Tibial artery (tissue), 4 donors: ENCODE measurements at regions not wholly inside any gene's neighbourhood (a gene's known extent, or its start where the extent isn't known, plus 50 kb on each side); places are given as distances from the start of the nearest gene placed in this dataset.

ENCODE experiments used
- DNase-seq, 2 donors: peaks; one replicate each; pipeline ENCODE4 v3.0.0-alpha.2; 2019
- H3K27ac ChIP-seq, 2 donors: fragments of 200-600 bp; sonication (generic) in 1 of 2; 1 replicate in 1 of 2; 2 replicates in 1 of 2; pipeline ENCODE4 v1.5.1; 2018 to 2019; ENCODE audit warnings: mild to moderate bottlenecking in 1 of 2
- H3K27me3 ChIP-seq, 2 donors: fragments of 200-600 bp; sonication (generic) in 1 of 2; one replicate each; pipeline versions ENCODE4 v1.5.1 to v1.6.0; 2016 to 2019
- H3K36me3 ChIP-seq, 3 donors: fragments of 200-600 bp; sonication (generic) in 2 of 3; one replicate each; pipeline ENCODE4 v1.5.1; 2016 to 2019; ENCODE audit warnings: mild to moderate bottlenecking in 2 of 3
- H3K4me1 ChIP-seq, 4 donors: fragments of 200-600 bp; sonication (generic) in 2 of 4; 1 replicate in 3 of 4; 2 replicates in 1 of 4; pipeline ENCODE4 v1.5.1; 2016 to 2019
- H3K4me3 ChIP-seq, 2 donors: fragments of 200-600 bp; sonication (generic) in 1 of 2; 1 replicate in 1 of 2; 2 replicates in 1 of 2; pipeline ENCODE4 v1.5.1; 2018 to 2019; ENCODE audit warnings: mild to moderate bottlenecking in 2 of 2
- H3K9me3 ChIP-seq, 3 donors: fragments of 200-600 bp; sonication (generic) in 1 of 3; one replicate each; pipeline ENCODE4 v1.5.1; 2016 to 2019
- CTCF ChIP-seq, 2 experiments: fragments of 200-600 bp in 1 of 2; fragments of 450-650 bp in 1 of 2; IDR thresholded peaks; one replicate each; pipeline ENCODE4 v1.5.1; 2017 to 2019; ENCODE audit warnings: antibody characterized with exemption in 2 of 2, mild to moderate bottlenecking in 1 of 2, moderate library complexity in 1 of 2
- intact Hi-C: fragments of 100-400 bp; cut with DNase I; formaldehyde crosslinking; loops from one replicate; pipeline ENCODE4 v1.15.0; 2023; ENCODE audit warnings: low total_unique reads

GRCh38 chr21:26715878-26716506, 129.2 kb downstream of the ADAMTS1 start:
- H3K36me3 ChIP-seq = no peaks in the 10 kb centered on the region
- no peaks in the 10 kb centered on the region for H3K9me3 ChIP-seq
- peak in 1 of 2 donors; percentile 32 for DNase-seq
- intact Hi-C loops = no loop called here
- H3K27ac ChIP-seq = no peak overlapping the region
- no peak overlapping the region for H3K4me3 ChIP-seq
- no peaks in the 10 kb centered on the region for H3K4me1 ChIP-seq
- peaks cover 0 to 4% of the 10 kb centered on the region in 2 donors for H3K27me3 ChIP-seq
- TF ChIP-seq CTCF (IDR thresholded peaks at IDR 0.05) = peak; percentile 48 to 69

GRCh38 chr21:26715116-26715515, 130.1 kb downstream of the ADAMTS1 start:
- H3K4me1 ChIP-seq = no peaks in the 10 kb centered on the region
- H3K4me3 ChIP-seq = no peak overlapping the region
- H3K36me3 ChIP-seq = no peaks in the 10 kb centered on the region
- no peak overlapping the region for H3K27ac ChIP-seq
- intact Hi-C loops = no loop called here
- no peak for TF ChIP-seq CTCF (IDR thresholded peaks at IDR 0.05)
- no peaks in the 10 kb centered on the region for H3K9me3 ChIP-seq
- no peak for DNase-seq
- peaks cover 0 to 4% of the 10 kb centered on the region in 2 donors for H3K27me3 ChIP-seq

GRCh38 chr21:26710155-26710554, 135.1 kb downstream of the ADAMTS1 start:
- Histone ChIP-seq H3K36me3 (no peaks in the 10 kb centered on the region), H3K27me3 (peaks cover 0 to 4% of the 10 kb centered on the region in 2 donors), H3K9me3 (no peaks in the 10 kb centered on the region), H3K4me3 (no peak overlapping the region), H3K4me1 (no peaks in the 10 kb centered on the region), H3K27ac (no peak overlapping the region)
- no peak for DNase-seq
- intact Hi-C loops = no loop called here
- no peak for TF ChIP-seq CTCF (IDR thresholded peaks at IDR 0.05)

GRCh38 chr21:26709090-26709489, 136.0 kb upstream of the CYYR1 start:
- TF ChIP-seq CTCF (IDR thresholded peaks at IDR 0.05) = no peak
- Histone ChIP-seq H3K9me3 (no peaks in the 10 kb centered on the region), H3K4me3 (no peak overlapping the region), H3K4me1 (no peaks in the 10 kb centered on the region), H3K36me3 (no peaks in the 10 kb centered on the region), H3K27ac (no peak overlapping the region), H3K27me3 (peaks cover 0 to 4% of the 10 kb centered on the region in 2 donors)
- no peak for DNase-seq
- intact Hi-C loops = no loop called here

GRCh38 chr21:26708223-26708800, 135.2 kb upstream of the CYYR1 start:
- no peak for TF ChIP-seq CTCF (IDR thresholded peaks at IDR 0.05)
- no peak overlapping the region for H3K4me3 ChIP-seq
- H3K27ac ChIP-seq = no peak overlapping the region
- no peaks in the 10 kb centered on the region for H3K4me1 ChIP-seq
- no peaks in the 10 kb centered on the region for H3K36me3 ChIP-seq
- intact Hi-C loops = no loop called here
- DNase-seq = no peak
- peaks cover 0 to 4% of the 10 kb centered on the region in 2 donors for H3K27me3 ChIP-seq
- no peaks in the 10 kb centered on the region for H3K9me3 ChIP-seq
